H1 (cell line): ENCODE measurements at regions not wholly inside any gene's neighbourhood (a gene's known extent, or its start where the extent isn't known, plus 50 kb on each side); places are given as distances from the start of the nearest gene placed in this dataset.

ENCODE experiments used
- POLR2A ChIP-seq, 2 experiments: IDR thresholded peaks; 1 replicate in 1 of 2; 2 replicates in 1 of 2; pipeline ENCODE4 v1.6.1; 2011; ENCODE audit warnings: low read depth in 2 of 2, low read length in 2 of 2, mild to moderate bottlenecking in 2 of 2; ENCODE audit errors: control extremely low read depth in 1 of 2
- TCF12 ChIP-seq: IDR thresholded peaks from 2 replicates; pipeline ENCODE4 v1.6.1; 2011; ENCODE audit warnings: low read depth, mild to moderate bottlenecking, low read length

- TF ChIP-seq TCF12 (no peak), POLR2A (IDR thresholded peaks at IDR 0.05; ENCODE audit: control extremely low read depth in 1 of 2, low read depth in 2 of 2, low read length in 2 of 2) (no peak)
Measured at GRCh38 chr3:194757647-194758061, 72.0 kb downstream of the FAM43A start.
